HG03039 (cell line): ENCODE measurements at regions not wholly inside any gene's neighbourhood (a gene's known extent, or its start where the extent isn't known, plus 50 kb on each side); places are given as distances from the start of the nearest gene placed in this dataset.
A peak's percentile ranks its signal among the peaks of the same experiment; 100 is the strongest.
"Not testable (repeated sequence)": the region's sequence is repeated elsewhere in the genome, so short reads cannot be mapped to it uniquely, and the experiment has no call there.

Experiments used
- ATAC-seq: cut with Tn5 transposase; IDR thresholded peaks from one replicate; pipeline ENCODE4 v1.9.1; 2021; ENCODE audit warnings: mild to moderate bottlenecking, moderate library complexity; ENCODE audit not compliant: unreplicated experiment

DNA sequence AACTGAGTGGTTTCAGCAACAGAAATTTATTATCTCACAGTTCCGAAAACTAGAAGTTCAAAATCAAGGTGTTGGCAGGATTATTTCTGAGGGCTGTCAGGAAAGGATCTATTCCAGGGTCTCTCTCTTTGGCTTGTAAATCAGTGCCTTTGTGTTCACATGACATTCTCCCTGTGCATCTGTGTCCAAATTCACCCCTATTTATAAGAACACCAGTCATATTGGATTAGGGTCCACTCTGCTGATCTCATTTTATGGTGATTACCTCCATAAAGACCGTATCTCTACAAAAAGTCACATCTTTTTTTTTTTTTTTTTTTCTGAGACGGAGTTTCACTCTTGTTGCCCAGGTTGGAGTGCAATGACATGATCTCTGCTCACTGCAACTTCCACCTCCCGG lies 68.6 kb upstream of the MARCKS start:
- no peak for ATAC-seq

DNA sequence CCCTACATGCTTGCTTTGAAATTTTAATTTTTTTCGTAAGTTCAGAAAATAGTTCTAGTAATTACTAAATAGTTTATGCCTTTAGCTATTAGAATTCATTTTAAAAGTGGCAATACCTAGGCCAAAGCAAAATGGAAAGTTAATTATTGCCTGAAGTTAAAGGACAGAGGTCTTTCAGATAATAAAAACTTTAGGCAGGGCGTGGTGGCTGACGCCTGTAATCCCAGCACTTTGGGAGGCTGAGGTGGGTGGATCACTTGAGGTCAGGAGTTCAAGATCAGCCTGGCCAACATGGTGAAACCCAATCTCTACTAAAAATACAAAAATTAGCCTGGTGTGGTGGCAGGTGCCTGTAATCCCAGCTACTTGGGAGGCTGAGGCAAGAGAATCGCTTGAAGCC lies 65.9 kb upstream of the MARCKS start:
- ATAC-seq = not testable (repeated sequence)

DNA sequence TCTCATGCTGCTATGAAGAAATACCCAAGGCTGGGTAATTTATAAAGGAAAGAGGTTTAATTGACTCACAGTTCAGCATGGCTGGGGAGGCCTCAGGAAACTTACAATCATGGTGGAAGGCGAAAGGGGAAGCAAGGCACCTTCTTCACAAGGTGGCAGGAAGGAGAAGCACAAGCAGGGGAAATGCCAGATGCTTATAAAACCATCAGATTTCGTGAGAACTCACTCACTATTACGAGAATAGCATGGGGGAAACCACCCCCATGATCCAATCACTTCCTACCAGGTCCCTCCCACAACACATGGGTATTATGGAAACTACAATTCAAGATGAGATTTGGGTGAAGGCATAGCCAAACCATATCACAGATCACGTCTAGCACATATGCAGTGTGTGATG lies 61.8 kb upstream of the MARCKS start:
- not testable (repeated sequence) for ATAC-seq

- no peak for ATAC-seq
Measured at GRCh38 chr6:113796038-113796437, 61.1 kb upstream of the MARCKS start.

DNA sequence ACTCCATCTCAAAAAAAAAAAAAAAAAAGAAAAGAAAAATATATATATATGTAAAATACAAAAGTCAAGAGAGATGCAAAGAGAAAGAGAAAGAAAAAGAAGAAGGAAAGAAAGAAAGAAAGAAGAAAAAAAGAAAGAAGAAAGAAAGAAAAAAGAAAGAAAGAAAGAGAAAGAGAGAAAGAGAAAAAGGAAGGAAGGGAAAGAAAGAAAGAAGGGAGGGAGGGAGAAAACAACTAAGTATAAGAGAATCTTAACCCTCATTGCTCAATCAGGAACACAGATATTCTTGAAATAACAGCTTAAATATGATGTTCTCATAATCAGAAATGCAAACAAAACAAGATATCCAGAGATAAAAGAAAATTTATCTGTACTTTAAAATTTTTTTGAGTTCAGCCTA lies 54.4 kb upstream of the MARCKS start:
- no peak for ATAC-seq

- ATAC-seq = peak; percentile 92
Measured at GRCh38 chr6:113805173-113805790, 51.9 kb upstream of the MARCKS start.

DNA sequence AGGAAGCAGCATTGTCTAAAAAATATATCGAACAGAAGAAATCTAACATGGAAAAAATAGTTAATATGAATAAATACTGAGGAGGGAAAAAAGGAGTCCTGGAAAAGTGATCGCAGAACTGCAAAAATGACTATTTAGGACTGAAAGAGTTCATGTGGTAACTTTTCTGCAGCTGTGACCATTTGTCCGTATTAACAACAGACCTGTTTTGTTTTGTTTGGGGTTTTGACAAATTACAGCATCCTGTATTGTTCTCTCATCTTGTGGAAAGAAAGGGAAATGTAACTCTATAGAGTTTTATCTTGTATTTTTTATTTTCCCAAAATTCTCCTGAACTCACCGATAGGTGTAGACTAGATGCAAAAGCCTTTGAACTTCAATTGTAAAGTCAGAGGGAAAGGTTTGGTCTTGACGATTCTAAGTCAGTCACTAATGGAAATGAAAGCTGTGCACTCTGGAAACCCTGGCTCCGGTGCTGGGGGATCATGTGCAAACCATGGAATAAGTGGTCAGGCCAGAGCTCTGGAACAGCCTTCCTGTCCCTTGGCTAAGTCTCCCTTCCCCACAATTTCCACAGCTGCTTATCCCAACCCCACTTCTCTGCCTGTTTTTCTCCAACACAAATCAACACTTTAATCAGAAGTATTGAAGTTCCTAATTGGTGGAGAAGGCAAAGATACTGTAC lies 51.2 kb upstream of the MARCKS start:
- no peak for ATAC-seq
